ENCODE measurements at regions not wholly inside any gene's neighbourhood (a gene's known extent, or its start where the extent isn't known, plus 50 kb on each side); places are given as distances from the start of the nearest gene placed in this dataset.
"Not testable (repeated sequence)": the region's sequence is repeated elsewhere in the genome, so short reads cannot be mapped to it uniquely, and the experiment has no call there.

- DNase-seq = no peak
Observed at GRCh38 chr2:236632295-236633218, 62.9 kb downstream of the ACKR3 start.

GRCh38 chr2:236633219-236633570 is 63.6 kb downstream of the ACKR3 start:
- no peak for DNase-seq

GRCh38 chr2:236633775-236634560 is 64.3 kb downstream of the ACKR3 start:
- DNase-seq = no peak

- no peak for DNase-seq
Observed at GRCh38 chr2:236636261-236636660, 66.6 kb downstream of the ACKR3 start.

GRCh38 chr2:236636714-236637470 is 67.3 kb downstream of the ACKR3 start:
- no peak for DNase-seq

- no peak for DNase-seq
Observed at GRCh38 chr2:236637686-236638569, 68.3 kb downstream of the ACKR3 start.

GRCh38 chr2:236638707-236639106 is 69.1 kb downstream of the ACKR3 start:
- DNase-seq = no peak

- no peak for DNase-seq
Observed at GRCh38 chr2:236639461-236640235, 70.0 kb downstream of the ACKR3 start.

- no peak for DNase-seq
Observed at GRCh38 chr2:236641051-236641726, 71.6 kb downstream of the ACKR3 start.

GRCh38 chr2:236642125-236642524 is 72.5 kb downstream of the ACKR3 start:
- DNase-seq = no peak

GRCh38 chr2:236642584-236643291 is 73.1 kb downstream of the ACKR3 start:
- no peak for DNase-seq

- no peak for DNase-seq
Observed at GRCh38 chr2:236643480-236643879, 73.9 kb downstream of the ACKR3 start.

GRCh38 chr2:236644067-236644466 is 74.4 kb downstream of the ACKR3 start:
- DNase-seq = no peak

- DNase-seq = no peak
Observed at GRCh38 chr2:236644502-236644911, 74.9 kb downstream of the ACKR3 start.

GRCh38 chr2:236645141-236645540 is 75.5 kb downstream of the ACKR3 start:
- DNase-seq = not testable (repeated sequence)

GRCh38 chr2:236646441-236646840 is 76.8 kb downstream of the ACKR3 start:
- no peak for DNase-seq

GRCh38 chr2:236646871-236647270 is 77.2 kb downstream of the ACKR3 start:
- no peak for DNase-seq

GRCh38 chr2:236647621-236648020 is 78.0 kb downstream of the ACKR3 start:
- no peak for DNase-seq

- no peak for DNase-seq
Observed at GRCh38 chr2:236653863-236654262, 84.2 kb downstream of the ACKR3 start.

- DNase-seq = no peak
Observed at GRCh38 chr2:236654496-236654895, 84.9 kb downstream of the ACKR3 start.
